ENCODE measurements at regions not wholly inside any gene's neighbourhood (a gene's known extent, or its start where the extent isn't known, plus 50 kb on each side); places are given as distances from the start of the nearest gene placed in this dataset.

DNA sequence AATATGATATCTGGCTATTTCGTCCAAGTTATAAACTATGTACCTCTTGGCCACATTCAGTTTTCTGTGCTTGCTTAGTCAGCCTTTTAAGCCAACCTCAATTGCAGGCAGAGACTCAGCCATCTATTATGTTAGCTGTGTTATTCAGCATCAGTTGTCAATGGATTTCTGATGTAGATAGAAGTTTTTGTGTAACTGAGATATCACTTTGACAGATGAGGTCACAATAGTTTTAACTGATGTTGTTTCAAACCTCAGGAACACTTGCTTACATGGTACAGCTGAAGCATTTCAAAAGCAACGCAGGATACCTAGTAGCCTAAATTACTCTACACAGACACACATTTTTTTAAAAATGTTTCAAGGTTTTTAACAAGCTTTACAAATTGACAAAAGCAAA lies 1478.0 kb downstream of the NCAM2 start:
- TF ChIP-seq, protein P1, sequence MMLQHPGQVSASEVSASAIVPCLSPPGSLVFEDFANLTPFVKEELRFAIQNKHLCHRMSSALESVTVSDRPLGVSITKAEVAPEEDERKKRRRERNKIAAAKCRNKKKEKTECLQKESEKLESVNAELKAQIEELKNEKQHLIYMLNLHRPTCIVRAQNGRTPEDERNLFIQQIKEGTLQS (CRISPR knock-in tag; conservative IDR thresholded peaks at IDR 0.05), result no peak
- TF ChIP-seq, protein P2, sequence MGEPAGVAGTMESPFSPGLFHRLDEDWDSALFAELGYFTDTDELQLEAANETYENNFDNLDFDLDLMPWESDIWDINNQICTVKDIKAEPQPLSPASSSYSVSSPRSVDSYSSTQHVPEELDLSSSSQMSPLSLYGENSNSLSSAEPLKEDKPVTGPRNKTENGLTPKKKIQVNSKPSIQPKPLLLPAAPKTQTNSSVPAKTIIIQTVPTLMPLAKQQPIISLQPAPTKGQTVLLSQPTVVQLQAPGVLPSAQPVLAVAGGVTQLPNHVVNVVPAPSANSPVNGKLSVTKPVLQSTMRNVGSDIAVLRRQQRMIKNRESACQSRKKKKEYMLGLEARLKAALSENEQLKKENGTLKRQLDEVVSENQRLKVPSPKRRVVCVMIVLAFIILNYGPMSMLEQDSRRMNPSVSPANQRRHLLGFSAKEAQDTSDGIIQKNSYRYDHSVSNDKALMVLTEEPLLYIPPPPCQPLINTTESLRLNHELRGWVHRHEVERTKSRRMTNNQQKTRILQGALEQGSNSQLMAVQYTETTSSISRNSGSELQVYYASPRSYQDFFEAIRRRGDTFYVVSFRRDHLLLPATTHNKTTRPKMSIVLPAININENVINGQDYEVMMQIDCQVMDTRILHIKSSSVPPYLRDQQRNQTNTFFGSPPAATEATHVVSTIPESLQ (CRISPR knock-in tag; IDR thresholded peaks at IDR 0.05), result no peak
- TF ChIP-seq FOXK1 (CRISPR knock-in tag; IDR thresholded peaks at IDR 0.05), result no peak

Data from WTC11 (cell line).